GM15510 (cell line): ENCODE measurements at regions not wholly inside any gene's neighbourhood (a gene's known extent, or its start where the extent isn't known, plus 50 kb on each side); places are given as distances from the start of the nearest gene placed in this dataset.

Experiments used
- POLR2A ChIP-seq: IDR thresholded peaks from 3 replicates; pipeline ENCODE4 v1.6.1; 2011; ENCODE audit warnings: borderline replicate concordance; ENCODE audit not compliant: insufficient read length; ENCODE audit errors: extremely low read depth

DNA sequence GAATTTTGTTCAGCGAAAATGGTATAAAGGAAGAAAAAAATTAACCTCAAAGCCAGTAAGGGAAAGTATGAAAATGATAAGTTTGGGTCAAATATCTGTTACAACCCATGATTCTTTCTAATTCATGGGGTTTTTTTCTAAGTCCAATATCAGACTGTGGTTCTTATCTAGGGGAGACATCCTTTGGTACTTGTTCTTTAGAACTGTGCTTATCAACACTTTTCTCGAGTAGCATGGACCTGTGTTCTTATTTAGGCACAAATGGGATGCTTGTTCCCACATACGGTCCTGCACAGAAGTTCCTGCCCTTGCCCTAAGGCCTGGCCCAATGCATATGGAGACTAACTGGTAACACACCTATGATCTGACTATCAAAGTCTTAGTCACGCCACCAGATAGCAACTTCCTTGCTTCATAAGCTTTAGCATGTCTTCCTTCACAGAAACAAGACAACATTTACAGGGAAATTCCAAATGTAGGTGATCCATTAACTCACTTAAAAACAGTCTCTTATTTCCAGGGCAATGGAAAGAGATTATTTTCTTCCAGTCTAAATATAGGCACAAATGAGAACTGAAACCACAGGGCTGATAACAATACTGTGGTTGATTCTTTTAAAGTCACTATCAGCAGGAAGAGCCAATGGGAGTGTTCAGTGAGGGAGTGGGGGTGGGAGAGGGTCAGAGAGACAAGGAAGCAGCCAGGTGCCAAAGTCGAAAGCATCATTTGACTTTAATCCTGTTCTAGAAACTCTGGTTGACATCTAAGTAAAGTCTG is 268.8 kb upstream of the ANKRD55 start:
- TF ChIP-seq POLR2A: no peak

DNA sequence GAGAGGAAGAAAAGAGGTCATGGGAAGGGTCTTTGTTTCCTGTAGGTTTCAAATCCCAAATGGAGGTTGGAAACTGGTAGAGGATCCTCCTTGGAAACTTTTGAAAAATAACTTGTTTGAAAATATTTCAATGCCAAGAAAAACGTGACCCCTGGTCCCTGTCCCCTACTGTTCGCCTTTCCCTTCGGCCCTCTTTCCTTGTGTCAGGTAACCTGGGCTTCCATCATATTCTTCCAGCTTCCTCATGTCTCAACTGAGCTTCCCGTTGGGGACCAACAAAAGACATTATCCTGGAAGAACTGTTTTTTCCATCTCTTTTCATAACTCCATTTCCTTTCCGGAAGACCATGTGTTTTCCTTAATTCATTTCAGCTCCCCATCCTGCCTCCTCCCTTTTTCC is 266.8 kb upstream of the ANKRD55 start:
- TF ChIP-seq POLR2A: no peak

DNA sequence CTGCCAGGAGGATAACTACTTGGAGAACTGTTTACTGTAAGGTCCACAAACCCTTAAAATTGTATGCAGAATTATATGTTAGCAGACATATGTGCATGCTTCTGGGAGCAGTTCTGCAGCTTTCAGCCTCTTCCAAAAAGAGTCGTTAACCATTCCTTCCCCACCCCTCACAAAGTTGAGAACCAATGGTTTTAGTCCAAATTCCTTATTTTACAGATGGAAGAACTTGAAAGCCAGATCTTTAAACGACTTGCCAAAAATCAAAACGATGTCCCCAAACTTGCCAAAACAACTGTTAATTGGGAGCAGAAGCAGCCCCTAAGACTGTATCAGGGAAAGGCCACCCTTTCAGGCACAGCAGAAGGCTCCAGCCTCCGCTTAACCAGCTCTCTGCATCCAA is 266.4 kb upstream of the ANKRD55 start:
- no peak for TF ChIP-seq POLR2A

DNA sequence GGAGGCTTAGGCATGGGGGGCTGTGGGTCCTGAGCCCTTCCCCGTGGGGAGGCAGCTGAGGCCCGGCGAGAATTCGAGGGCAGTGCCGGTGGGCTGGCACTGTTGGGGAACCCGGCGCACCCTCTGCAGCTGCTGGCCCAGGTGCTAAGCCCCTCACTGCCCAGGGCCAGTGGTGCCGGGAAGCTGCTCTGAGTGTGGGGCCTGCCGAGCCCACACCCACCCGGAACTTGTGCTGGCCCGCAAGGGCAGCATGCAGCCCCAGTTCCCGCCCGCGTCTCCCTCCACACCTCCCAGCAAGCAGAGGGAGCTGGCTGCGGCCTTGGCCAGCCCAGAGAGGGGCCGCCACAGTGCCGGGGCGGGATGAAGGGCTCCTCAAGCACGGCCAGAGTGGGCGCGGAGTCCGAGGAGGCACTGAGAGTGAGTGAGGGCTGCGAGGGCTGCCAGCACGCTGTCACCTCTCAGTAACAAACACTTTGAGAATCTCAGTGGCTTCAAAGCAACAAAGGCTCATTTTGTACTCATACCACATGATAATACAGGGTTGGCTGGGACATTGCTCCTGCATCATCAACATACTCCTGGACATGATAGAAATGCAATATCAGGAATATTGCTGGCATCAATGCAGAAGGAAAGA is 265.7 kb upstream of the ANKRD55 start:
- no peak for TF ChIP-seq POLR2A

DNA sequence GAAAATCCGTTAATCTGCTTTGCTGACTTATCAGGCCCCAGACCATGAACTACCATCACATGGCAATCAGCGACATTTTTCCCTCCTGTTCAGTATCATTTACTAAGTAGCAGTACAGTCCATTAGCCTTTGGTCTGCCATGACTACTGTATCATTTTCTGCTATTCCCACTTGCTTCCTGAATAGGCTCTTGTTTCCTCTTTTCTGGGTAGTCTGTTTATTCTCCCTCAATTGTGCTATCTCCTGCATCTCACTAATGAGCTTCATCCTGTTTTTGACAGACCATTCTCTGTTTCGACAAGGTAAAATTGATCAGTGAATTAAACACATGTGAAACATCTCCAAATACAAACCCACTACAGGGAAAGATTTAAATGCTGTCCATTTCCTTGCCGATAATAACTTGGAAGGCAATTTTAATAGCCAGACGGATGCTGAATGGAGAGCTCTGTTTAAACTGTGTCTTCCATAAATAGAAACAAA is 263.5 kb upstream of the ANKRD55 start:
- no peak for TF ChIP-seq POLR2A

DNA sequence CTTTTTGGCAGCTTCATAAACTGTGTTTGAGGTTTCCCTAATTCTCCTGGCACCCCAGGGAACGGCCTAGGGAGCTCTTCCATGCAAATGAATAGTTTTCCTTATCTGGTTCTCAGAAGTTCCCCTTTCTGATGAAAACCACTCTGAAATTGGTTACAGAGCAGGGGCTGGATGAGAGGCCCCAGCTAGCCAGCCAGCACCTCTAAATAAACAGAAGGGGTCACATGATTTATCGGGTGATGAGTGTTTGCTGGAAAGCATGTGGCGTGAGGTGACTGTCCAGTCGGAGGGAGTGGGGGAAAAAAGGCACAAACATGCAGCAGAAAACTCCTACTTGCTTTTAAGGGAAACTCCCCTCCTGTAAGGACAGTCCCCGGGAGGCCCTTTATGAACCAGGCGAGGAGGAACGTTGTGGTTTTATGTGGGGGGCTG is 261.2 kb upstream of the ANKRD55 start:
- TF ChIP-seq POLR2A: no peak

DNA sequence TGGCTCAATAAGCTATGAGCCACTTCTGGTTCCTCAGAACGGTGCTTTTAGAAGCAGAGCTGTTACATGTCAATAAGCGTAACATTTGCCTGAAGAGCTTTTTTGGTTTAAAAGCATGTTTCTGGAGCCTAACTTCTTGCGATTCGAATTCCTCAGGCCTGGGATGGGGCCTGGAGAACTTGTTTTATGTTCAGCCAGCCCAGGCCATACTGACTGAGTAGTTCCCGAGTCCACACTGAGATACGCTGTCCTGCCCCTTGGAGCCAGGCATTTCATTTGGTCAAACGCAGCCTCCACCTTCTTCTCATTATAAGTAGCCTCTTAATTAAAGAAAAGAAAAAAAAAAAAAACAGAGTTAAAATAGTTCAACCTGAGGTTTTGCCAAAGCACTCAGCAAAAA is 260.6 kb upstream of the ANKRD55 start:
- TF ChIP-seq POLR2A: no peak

DNA sequence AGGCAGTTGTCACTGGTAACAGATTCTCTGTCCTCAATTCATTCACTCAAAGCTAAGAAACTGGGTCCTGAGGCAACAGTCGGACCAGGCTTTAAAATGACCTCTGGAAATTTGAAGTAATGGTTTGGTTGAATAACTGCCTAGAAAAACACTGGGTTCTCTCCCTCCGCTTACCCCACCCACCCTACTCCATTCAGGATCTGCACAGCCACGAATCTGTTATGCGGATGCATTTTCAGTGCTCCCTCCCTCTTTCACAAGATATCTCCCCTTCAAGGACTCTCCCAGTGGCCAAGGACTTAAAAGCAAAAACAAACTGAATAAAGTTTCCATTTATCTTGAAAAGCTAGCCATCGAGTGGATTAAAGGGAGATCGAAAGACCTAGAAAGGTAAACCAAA is 260.2 kb upstream of the ANKRD55 start:
- no peak for TF ChIP-seq POLR2A

DNA sequence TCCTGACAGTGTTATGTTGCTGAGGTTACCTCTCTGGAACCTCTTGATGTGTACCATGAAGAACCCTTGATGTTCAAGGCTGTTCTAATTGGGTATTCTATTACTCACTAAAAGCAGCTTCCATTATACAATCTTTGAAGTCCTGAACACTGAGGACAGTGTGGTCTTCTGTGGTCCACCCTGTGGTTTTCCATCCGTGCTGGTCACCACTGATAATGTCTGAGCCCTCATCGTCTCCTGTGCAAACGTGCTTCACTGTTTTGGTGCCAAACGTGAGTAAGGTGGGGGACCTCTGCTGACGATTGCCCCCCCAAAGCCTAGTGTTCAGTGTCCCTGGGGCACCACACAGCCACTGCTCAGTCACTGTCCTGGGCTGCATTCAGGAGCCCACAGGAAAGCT is 259.7 kb upstream of the ANKRD55 start:
- TF ChIP-seq POLR2A: no peak

DNA sequence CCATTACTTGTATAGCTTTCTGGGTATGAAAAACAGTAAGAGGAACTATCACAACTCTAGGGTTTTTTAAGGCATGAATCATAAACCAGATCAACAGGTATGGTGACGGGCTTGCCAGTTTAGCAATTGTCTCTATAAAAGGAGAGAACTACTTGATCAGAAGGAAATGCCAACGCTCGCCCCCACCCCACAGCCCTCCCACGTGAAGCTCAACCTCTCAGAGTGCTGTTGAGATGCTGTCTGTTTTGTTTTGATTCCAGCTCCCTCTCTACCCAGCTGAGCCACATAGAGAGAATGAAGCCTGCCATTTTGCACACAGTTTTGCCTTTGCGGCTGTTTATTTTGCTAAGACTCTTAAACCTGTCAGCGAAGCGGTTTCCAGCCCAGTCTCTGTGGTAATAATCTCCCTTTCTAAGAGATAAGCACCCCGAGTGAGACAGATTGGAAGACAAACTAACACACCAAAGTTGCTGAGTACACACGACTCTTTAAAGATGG is 257.9 kb upstream of the ANKRD55 start:
- no peak for TF ChIP-seq POLR2A

DNA sequence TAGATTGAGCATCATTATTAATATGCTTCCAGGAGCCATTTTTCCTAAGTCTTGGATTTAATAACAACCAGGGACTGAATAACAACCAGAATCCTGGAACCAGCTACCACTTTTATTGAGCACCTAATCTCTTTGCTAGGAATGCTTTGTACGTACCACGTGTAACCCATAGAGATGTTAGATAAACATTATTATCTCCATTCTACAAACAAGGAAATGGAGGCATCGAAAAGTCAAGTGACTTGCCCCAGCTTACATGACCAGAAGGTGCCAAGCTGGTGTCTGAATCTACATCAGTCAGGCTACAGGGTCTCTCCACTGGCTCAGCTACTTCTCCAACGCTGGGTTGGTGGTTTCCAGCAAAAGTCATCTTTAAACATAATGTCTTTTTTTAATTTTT is 256.1 kb upstream of the ANKRD55 start:
- TF ChIP-seq POLR2A: no peak

DNA sequence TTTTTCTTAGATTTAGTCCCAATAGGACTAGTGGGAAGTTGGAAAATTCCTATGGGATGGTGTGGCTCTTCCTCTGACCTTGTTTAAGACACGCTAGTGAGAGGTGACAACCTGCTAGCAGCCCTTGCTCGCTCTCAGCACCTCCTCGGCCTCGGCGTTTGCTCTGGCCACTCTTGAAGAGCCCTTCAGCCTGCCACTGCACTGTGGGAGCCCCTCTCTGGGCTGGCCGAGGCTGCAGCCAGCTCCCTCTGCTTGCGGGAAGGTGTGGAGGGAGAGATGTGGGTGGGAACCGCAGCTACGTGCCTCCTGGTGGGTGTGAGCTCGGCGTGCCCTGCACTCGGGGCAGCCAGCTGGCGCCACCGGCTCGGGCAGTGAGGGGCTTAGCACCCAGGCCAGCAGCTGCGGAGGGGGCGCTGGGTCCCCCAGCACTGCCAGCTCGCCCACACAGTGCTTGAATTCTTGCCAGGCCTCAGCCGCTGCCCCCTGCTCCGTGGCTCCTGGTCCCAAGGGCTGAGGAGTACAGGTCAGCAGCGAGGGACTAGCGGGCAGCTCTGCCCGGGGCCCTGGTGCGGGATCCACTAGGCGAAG is 254.5 kb upstream of the ANKRD55 start:
- TF ChIP-seq POLR2A: no peak

DNA sequence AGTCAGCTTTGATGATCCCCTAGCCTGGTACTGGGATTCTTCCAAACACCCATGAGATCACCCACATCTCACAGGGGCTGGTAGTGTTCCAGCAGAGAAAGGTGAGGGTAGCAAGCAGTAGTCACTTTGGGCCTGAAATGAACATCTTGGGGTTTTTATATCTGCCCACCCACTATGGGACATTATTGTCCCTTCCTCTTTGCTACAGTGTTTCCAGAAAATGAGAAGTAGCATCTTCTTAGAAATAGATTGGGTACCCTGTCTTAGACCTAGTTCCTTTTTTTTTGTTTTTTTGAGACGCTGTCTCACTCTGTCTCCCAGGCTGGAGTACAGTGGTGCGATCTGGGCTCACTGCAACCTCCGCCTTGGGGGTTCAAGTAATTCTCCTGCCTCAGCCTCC is 249.2 kb upstream of the ANKRD55 start:
- no peak for TF ChIP-seq POLR2A

DNA sequence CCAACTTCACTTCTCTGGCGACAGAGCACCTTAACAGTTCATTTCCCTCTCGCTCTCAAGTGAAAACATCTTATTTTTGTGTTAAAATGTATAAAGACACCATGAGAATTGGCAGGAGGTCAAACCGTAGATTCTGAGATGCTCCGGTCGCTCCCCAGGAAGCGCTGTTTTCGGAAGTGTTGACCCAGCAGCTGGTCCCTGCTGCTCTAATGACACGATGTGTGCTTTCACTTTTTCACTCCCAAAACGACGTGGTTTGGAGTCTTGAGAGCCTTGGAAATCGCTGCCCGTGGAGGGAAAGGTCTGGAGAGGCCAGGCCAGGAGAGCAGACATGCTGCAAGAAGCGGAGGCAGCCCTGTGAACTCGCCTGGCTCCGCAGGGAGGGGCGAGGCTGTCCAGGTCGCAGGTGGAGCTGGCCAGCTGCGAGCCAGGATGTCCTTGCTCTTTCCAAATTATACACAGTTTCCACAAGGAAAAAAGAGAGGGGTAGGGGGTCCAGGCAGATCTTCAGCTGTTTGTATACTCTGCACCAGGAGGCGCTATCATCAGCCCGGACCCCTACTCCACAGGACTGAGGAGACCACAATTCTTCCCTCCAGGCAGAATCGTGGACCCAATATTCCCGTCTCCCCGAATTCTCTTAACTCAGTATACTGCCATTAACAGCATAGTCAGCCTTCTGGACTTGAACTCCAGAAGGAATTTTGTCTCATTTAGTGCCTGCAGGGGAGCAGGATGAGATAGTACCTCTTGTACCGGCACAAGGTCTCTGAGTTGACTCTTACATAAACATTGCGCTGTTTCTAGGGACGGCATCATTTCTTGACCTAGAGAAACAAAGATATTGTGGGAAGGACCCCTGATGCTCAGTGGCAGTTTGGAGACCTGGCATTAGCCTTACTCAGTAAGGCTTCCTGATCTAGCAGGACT is 248.6 kb upstream of the ANKRD55 start:
- TF ChIP-seq POLR2A: no peak
